T-cell (primary cell): ENCODE measurements at regions not wholly inside any gene's neighbourhood (a gene's known extent, or its start where the extent isn't known, plus 50 kb on each side); places are given as distances from the start of the nearest gene placed in this dataset.

Source experiments
- ATAC-seq, 4 experiments: fragments of 200-7000 bp in 3 of 4; fragments of 150-1000 bp in 1 of 4; cut with Tn5 transposase; replicated peaks in 1 of 4; 1 replicate in 3 of 4; 2 replicates in 1 of 4; pipeline ENCODE4 v1.10.0; 2021; ENCODE audit warnings: moderate library complexity in 3 of 4, mild to moderate bottlenecking in 2 of 4, moderate number of reproducible peaks in 1 of 4
- CTCF ChIA-PET, 2 donors: fragments of 300-600 bp; sonication (Branson Sonifier 250); formaldehyde crosslinking; loops; one replicate each; lab custom pipeline; 2022; ENCODE audit warnings: antibody characterized with exemption in 2 of 2; lab: Charles Lee
- POLR2A ChIA-PET, 2 donors: fragments of 300-600 bp; sonication (Branson Sonifier 250); formaldehyde crosslinking; loops; one replicate each; lab custom pipeline; 2022; ENCODE audit warnings: antibody characterized with exemption in 2 of 2; lab: Charles Lee
- DNase-seq, 35 experiments: peaks; one replicate each; pipeline versions ENCODE4 v3.0.0 to v3.0.0-alpha.2; 2013 to 2023
- H3K27ac ChIP-seq: one replicate; pipeline ENCODE4 v1.5.1; 2013; ENCODE audit warnings: low read length
- H3K27me3 ChIP-seq, 2 experiments: replicated peaks in 1 of 2; 1 replicate in 1 of 2; 2 replicates in 1 of 2; pipeline versions ENCODE4 v1.6.1 to v1.7.0; 2013; ENCODE audit warnings: low read length in 1 of 2, mixed read lengths in 1 of 2; ENCODE audit not compliant: control insufficient read depth in 2 of 2, insufficient read depth in 2 of 2; ENCODE audit errors: extremely low read depth in 1 of 2
- H3K36me3 ChIP-seq, 2 donors: 1 replicate in 1 of 2; 2 replicates in 1 of 2; pipeline versions ENCODE4 v1.6.1 to v1.7.0; 2013; ENCODE audit warnings: low read length in 1 of 2; ENCODE audit not compliant: control insufficient read depth in 2 of 2, insufficient read depth in 1 of 2; ENCODE audit errors: extremely low read depth in 1 of 2
- H3K4me1 ChIP-seq, 2 experiments: 1 replicate in 1 of 2; 2 replicates in 1 of 2; pipeline versions ENCODE4 v1.6.1 to v1.7.0; 2013; ENCODE audit warnings: low read length in 2 of 2, mixed read lengths in 1 of 2; ENCODE audit not compliant: insufficient read depth in 2 of 2, control insufficient read depth in 1 of 2; ENCODE audit errors: extremely low read depth in 1 of 2
- H3K4me3 ChIP-seq, 2 donors: 1 replicate in 1 of 2; 2 replicates in 1 of 2; pipeline versions ENCODE4 v1.5.1 to v1.7.0; 2013; ENCODE audit warnings: mild to moderate bottlenecking in 2 of 2, low read length in 1 of 2, moderate library complexity in 1 of 2; ENCODE audit not compliant: control insufficient read depth in 1 of 2; ENCODE audit errors: extremely low read depth in 1 of 2
- H3K9me3 ChIP-seq: 2 replicates; pipeline ENCODE4 v1.7.0; 2013
- H3K27ac Mint-ChIP-seq, 2 donors: one replicate each; pipeline ENCODE4 v1.8.0; 2020 to 2021; ENCODE audit warnings: mild to moderate bottlenecking in 2 of 2, mixed read lengths in 2 of 2
- H3K27me3 Mint-ChIP-seq, 2 donors: one replicate each; pipeline ENCODE4 v1.8.0; 2021 to 2022; ENCODE audit warnings: mixed read lengths in 2 of 2
- H3K36me3 Mint-ChIP-seq: one replicate; pipeline ENCODE4 v1.8.0; 2021; ENCODE audit warnings: mixed read lengths
- H3K4me1 Mint-ChIP-seq, 3 donors: one replicate each; pipeline ENCODE4 v1.8.0; 2020 to 2022; ENCODE audit warnings: mixed read lengths in 3 of 3, mild to moderate bottlenecking in 1 of 3
- H3K4me3 Mint-ChIP-seq, 3 donors: one replicate each; pipeline ENCODE4 v1.8.0; 2020 to 2022; ENCODE audit warnings: mild to moderate bottlenecking in 3 of 3, mixed read lengths in 3 of 3, moderate library complexity in 3 of 3
- H3K9me3 Mint-ChIP-seq, 3 donors: one replicate each; pipeline ENCODE4 v1.8.0; 2020 to 2022; ENCODE audit warnings: mixed read lengths in 3 of 3
- WGBS: methylation state at CpG from one replicate; pipeline ENCODE4 v1.1.5; 2013; ENCODE audit warnings: missing lambda C conversion rate; ENCODE audit not compliant: insufficient coverage; 5-methylcytosine and 5-hydroxymethylcytosine counted together

DNA sequence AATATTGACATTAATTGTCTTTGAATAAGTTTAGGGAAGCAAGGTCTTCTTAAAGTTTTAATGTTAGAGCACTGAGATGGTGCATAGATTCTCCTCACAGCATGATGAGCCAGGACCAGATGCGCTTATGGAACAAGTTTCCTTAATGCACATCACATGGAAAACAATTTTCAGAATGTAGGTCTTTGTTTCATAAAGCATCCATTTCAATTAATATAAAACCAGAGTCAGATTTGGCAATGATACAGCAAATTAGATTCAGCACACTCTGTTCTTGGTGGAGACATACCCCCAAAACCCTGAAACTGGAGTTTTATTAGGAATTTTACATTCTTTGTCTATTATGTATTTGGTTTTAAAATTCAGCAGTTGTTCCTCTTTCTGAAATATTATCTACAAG is 402.1 kb upstream of the SEMA6A start:
- no peaks in the 10 kb centered on the region for H3K36me3 ChIP-seq
- H3K4me3 Mint-ChIP-seq: no peak overlapping the region
- no peak overlapping the region for H3K27ac ChIP-seq
- POLR2A ChIA-PET: no interaction called here
- H3K27me3 Mint-ChIP-seq: no peaks in the 10 kb centered on the region
- no peaks in the 10 kb centered on the region for H3K27me3 ChIP-seq
- DNase-seq (no peak), ATAC-seq (no peak)
- no peak overlapping the region for H3K4me3 ChIP-seq
- no peak overlapping the region for H3K27ac Mint-ChIP-seq
- H3K9me3 Mint-ChIP-seq: peaks cover 0 to 11% (median 8%) of the 10 kb centered on the region in 3 donors
- no peaks in the 10 kb centered on the region for H3K4me1 ChIP-seq
- H3K4me1 Mint-ChIP-seq: no peaks in the 10 kb centered on the region
- H3K36me3 Mint-ChIP-seq: no peaks in the 10 kb centered on the region
- CTCF ChIA-PET: no interaction called here
- no peaks in the 10 kb centered on the region for H3K9me3 ChIP-seq
- WGBS: no CpG with 5 or more reads among the region's 1 CpG

DNA sequence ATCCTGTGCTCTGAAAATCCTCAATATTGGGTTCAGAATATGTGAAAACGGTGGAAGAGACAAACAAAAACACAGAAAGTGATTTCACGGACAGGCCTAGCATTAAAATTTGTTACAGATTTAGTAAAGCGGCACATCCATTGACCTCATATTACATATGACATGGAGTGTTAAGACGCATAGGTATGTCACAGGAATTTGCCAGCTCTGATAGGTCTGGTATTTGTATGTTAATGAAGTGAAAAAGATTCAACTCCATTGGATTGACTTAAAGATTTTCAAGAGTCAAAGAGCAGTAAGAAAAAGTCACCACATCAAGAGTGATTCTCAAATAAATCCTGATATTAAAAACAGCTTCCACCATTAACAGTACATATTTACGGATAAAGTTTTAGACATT is 396.5 kb upstream of the SEMA6A start:
- 69% methylated on average over 2 of the region's 5 CpGs for WGBS
- Histone ChIP-seq H3K27me3 (no peaks in the 10 kb centered on the region), H3K4me3 (no peak overlapping the region), H3K4me1 (no peaks in the 10 kb centered on the region), H3K27ac (no peak overlapping the region), H3K9me3 (no peaks in the 10 kb centered on the region), H3K36me3 (no peaks in the 10 kb centered on the region)
- DNase-seq (no peak), ATAC-seq (no peak)
- Mint-ChIP-seq H3K36me3 (no peaks in the 10 kb centered on the region), H3K9me3 (peaks cover 2 to 24% (median 10%) of the 10 kb centered on the region in 3 donors), H3K4me1 (no peaks in the 10 kb centered on the region), H3K4me3 (no peak overlapping the region), H3K27me3 (no peaks in the 10 kb centered on the region), H3K27ac (no peak overlapping the region)
- ChIA-PET CTCF (no interaction called here), POLR2A (no interaction called here)

DNA sequence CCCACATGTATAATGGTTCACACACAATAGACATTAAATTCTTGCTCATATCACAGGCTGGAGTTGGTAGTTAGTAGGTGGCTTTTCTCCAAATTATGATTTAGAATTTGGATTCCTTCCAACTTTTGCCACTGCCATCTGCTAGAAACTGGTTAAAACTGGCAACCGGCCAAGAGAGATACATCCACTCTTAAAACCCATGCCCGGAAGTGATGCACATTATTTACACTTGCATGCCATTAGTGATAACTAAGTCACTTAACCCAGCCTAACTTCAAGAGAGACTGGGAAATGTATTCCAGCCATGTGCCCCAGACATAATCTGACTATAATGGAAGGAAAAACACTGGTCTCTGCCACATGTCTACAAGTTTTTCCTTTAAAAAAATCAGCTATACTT is 395.7 kb upstream of the SEMA6A start:
- POLR2A ChIA-PET: no interaction called here
- H3K36me3 ChIP-seq: no peaks in the 10 kb centered on the region
- WGBS: 100% methylated on average over 1 of the region's 2 CpGs

DNA sequence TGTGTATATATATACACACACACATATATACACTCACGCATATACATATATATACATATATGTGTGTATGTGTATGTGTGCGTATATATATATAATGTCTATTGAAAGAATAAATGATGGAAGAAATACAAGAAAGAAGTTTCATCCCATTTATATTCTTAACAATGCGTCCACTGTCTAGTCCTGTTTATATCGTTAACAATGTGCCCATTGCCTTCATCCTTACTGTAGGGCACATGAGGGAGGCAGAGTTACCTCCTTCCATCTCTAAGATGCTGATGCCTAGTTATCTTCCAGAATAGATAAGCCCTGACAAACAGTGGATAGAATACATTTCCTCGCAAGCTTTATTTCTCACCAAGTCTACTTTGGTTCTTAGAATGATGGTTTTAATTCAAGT is 389.8 kb upstream of the SEMA6A start:
- ChIA-PET POLR2A (no interaction called here), CTCF (no interaction called here)
- no peaks in the 10 kb centered on the region for H3K36me3 Mint-ChIP-seq
- H3K4me1 ChIP-seq: no peaks in the 10 kb centered on the region
- no peak overlapping the region for H3K27ac ChIP-seq
- H3K27ac Mint-ChIP-seq: no peak overlapping the region
- H3K9me3 Mint-ChIP-seq: peaks cover 2 to 12% (median 5%) of the 10 kb centered on the region in 3 donors
- H3K27me3 ChIP-seq: no peaks in the 10 kb centered on the region
- H3K4me3 Mint-ChIP-seq: no peak overlapping the region
- no peaks in the 10 kb centered on the region for H3K27me3 Mint-ChIP-seq
- H3K36me3 ChIP-seq: no peaks in the 10 kb centered on the region
- no peak overlapping the region for H3K4me3 ChIP-seq
- DNase-seq: no peak
- no peaks in the 10 kb centered on the region for H3K9me3 ChIP-seq
- H3K4me1 Mint-ChIP-seq: no peaks in the 10 kb centered on the region
- no peak for ATAC-seq
- no CpG with 5 or more reads among the region's 5 CpGs for WGBS

More for the DNA sequence above, 395.7 kb upstream of the SEMA6A start:
- Mint-ChIP-seq H3K9me3 (peaks cover 2 to 24% (median 10%) of the 10 kb centered on the region in 3 donors), H3K4me1 (no peaks in the 10 kb centered on the region), H3K36me3 (no peaks in the 10 kb centered on the region), H3K4me3 (no peak overlapping the region), H3K27ac (no peak overlapping the region), H3K27me3 (no peaks in the 10 kb centered on the region)
- DNase-seq: no peak
- Histone ChIP-seq H3K27me3 (no peaks in the 10 kb centered on the region), H3K27ac (no peak overlapping the region), H3K4me3 (no peak overlapping the region), H3K9me3 (no peaks in the 10 kb centered on the region), H3K4me1 (no peaks in the 10 kb centered on the region)
- no peak for ATAC-seq
- CTCF ChIA-PET: no interaction called here

DNA sequence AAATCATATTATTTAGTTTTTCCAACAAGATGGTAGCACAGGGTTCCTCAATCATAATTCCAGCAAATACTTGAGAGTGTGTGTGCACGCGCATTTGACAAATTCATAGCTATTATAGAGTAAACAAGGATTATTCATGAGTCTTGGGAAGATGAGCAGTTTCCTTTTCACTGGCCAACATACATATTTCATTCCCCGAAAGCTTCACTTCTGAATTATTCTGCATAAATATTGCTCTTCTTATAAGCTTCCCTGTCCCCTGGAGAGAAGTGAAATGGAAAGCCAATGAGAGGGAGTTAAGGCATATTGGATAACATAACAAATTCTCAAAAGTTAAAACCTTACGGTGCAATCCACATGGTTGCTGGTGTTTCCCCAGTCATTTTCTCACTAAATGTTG is 386.4 kb upstream of the SEMA6A start:
- H3K27ac Mint-ChIP-seq: no peak overlapping the region
- H3K36me3 ChIP-seq: no peaks in the 10 kb centered on the region
- WGBS: no CpG with 5 or more reads among the region's 4 CpGs
- H3K36me3 Mint-ChIP-seq: no peaks in the 10 kb centered on the region
- no peaks in the 10 kb centered on the region for H3K9me3 Mint-ChIP-seq
- H3K4me3 ChIP-seq: no peak overlapping the region
- ChIA-PET POLR2A (no interaction called here), CTCF (interaction anchor here in 1 of 2 donors (0.6 kb wide), 1 partner anchor 145 kb away, joined by 3 read pairs; no protein-coding TSS in a partner anchor)
- ATAC-seq (no peak), DNase-seq (no peak)
- H3K4me3 Mint-ChIP-seq: no peak overlapping the region
- H3K27ac ChIP-seq: no peak overlapping the region
- no peaks in the 10 kb centered on the region for H3K4me1 ChIP-seq
- no peaks in the 10 kb centered on the region for H3K4me1 Mint-ChIP-seq
- H3K9me3 ChIP-seq: no peaks in the 10 kb centered on the region
- H3K27me3 ChIP-seq: no peaks in the 10 kb centered on the region
- no peaks in the 10 kb centered on the region for H3K27me3 Mint-ChIP-seq

DNA sequence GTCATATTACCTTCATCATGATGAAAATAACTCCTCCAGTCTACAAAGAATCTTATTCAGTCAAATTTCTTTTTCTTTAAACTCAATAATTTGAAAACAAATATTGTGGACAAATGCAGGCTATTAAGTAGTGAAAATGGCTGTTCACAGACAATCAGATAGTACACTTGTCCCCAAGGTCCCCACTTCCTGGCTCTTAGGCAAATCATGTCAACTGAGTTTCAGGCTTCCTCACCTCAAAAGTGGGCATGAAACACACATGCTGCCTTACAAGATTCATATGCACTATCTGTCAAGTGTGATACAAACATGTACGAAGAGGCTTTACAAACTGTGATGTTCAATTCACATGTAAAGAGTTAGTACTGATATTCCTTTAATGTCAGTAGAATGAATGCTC is 385.2 kb upstream of the SEMA6A start:
- no peak overlapping the region for H3K4me3 Mint-ChIP-seq
- Histone ChIP-seq H3K4me1 (no peaks in the 10 kb centered on the region), H3K9me3 (no peaks in the 10 kb centered on the region), H3K27ac (no peak overlapping the region), H3K27me3 (no peaks in the 10 kb centered on the region), H3K36me3 (no peaks in the 10 kb centered on the region), H3K4me3 (no peak overlapping the region)
- ChIA-PET CTCF (no interaction called here), POLR2A (no interaction called here)
- no peaks in the 10 kb centered on the region for H3K4me1 Mint-ChIP-seq
- H3K36me3 Mint-ChIP-seq: no peaks in the 10 kb centered on the region
- WGBS: no CpG with 5 or more reads among the region's 1 CpG
- H3K27ac Mint-ChIP-seq: no peak overlapping the region
- DNase-seq (no peak), ATAC-seq (no peak)
- H3K27me3 Mint-ChIP-seq: no peaks in the 10 kb centered on the region
- no peaks in the 10 kb centered on the region for H3K9me3 Mint-ChIP-seq

DNA sequence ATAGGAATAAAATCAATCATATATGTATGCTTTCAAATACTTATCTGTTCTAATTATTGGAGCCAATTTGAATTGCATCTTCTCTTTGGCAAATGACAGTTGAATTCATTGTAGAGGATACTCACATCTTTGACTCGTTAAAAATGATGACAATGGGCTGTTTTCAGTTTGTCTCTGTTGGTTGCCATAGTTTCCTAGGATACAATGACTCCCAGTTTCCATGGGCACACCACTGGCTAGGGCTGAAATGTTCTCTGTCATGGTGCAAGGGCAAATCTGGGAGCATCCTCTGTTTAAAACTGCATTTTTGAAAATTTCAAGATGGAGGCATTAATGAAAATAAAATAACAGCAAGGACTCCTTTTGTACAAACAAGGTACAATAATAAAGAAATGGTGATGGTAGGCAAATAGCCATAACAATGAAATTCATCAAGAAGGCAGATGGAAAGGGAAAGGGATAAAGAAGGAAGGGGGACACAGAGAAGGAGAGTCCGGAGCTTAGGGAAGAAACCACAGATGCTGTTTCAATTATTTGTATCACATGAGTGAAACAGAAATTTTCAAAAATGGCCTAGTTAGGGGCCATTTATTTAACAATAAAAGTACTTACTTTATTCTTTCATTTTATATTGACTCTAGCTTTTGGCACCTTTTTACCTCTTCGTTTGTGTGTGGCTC is 378.8 kb upstream of the SEMA6A start:
- no peak for ATAC-seq
- no CpG with 5 or more reads among the region's 3 CpGs for WGBS
- no peaks in the 10 kb centered on the region for H3K9me3 Mint-ChIP-seq

More for the DNA sequence above, 378.8 kb upstream of the SEMA6A start:
- H3K27ac Mint-ChIP-seq: no peak overlapping the region
- Histone ChIP-seq H3K36me3 (no peaks in the 10 kb centered on the region), H3K9me3 (no peaks in the 10 kb centered on the region), H3K27me3 (no peaks in the 10 kb centered on the region), H3K27ac (no peak overlapping the region), H3K4me1 (no peaks in the 10 kb centered on the region), H3K4me3 (no peak overlapping the region)
- POLR2A ChIA-PET: no interaction called here
- no peaks in the 10 kb centered on the region for H3K4me1 Mint-ChIP-seq
- no peak for DNase-seq
- CTCF ChIA-PET: no interaction called here
- no peak overlapping the region for H3K4me3 Mint-ChIP-seq
- no peaks in the 10 kb centered on the region for H3K36me3 Mint-ChIP-seq
- no peaks in the 10 kb centered on the region for H3K27me3 Mint-ChIP-seq
